ENCODE measurements at regions not wholly inside any gene's neighbourhood (a gene's known extent, or its start where the extent isn't known, plus 50 kb on each side); places are given as distances from the start of the nearest gene placed in this dataset.

DNA sequence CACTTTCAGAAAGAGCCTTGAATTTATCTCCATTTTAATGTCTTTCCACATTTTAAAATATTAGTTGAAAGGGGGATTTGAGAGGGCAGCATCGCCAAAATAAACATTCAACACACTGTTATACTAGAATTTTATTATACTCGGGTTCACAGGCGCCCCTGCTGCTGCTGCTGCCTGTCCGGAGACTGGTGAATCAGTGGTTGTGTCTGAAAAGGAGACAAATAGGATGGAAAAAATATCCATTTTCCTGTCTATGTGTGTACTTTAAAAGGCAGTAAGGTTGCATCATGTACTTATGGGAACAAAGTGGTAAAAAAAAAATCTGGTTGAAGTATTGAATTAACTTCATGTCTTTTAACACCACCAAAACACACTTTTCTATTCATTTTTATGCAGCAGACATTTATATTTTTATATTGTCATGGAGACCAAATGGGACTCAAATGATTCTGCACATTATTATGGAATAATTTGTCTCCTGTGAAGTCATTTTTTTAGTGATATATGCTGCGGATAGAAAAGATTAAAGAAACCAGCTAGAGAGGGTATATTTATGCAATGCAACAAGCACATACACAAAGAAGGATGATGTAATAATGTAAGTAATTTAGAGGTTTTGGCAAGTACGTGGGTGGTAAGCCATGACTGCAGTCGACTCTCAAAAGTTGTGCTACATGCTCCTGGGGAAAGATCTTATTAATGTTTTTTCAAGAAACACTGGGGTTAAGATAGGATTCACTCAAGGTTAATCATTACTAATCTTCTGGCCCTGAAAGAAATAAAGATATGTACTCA is 759.0 kb upstream of the SOX9 start:
- no peak for TF ChIP-seq SIN3A (IDR thresholded peaks at IDR 0.05; ENCODE audit: borderline replicate concordance, insufficient read depth, low read depth, low read length)
- TF ChIP-seq, protein P1, sequence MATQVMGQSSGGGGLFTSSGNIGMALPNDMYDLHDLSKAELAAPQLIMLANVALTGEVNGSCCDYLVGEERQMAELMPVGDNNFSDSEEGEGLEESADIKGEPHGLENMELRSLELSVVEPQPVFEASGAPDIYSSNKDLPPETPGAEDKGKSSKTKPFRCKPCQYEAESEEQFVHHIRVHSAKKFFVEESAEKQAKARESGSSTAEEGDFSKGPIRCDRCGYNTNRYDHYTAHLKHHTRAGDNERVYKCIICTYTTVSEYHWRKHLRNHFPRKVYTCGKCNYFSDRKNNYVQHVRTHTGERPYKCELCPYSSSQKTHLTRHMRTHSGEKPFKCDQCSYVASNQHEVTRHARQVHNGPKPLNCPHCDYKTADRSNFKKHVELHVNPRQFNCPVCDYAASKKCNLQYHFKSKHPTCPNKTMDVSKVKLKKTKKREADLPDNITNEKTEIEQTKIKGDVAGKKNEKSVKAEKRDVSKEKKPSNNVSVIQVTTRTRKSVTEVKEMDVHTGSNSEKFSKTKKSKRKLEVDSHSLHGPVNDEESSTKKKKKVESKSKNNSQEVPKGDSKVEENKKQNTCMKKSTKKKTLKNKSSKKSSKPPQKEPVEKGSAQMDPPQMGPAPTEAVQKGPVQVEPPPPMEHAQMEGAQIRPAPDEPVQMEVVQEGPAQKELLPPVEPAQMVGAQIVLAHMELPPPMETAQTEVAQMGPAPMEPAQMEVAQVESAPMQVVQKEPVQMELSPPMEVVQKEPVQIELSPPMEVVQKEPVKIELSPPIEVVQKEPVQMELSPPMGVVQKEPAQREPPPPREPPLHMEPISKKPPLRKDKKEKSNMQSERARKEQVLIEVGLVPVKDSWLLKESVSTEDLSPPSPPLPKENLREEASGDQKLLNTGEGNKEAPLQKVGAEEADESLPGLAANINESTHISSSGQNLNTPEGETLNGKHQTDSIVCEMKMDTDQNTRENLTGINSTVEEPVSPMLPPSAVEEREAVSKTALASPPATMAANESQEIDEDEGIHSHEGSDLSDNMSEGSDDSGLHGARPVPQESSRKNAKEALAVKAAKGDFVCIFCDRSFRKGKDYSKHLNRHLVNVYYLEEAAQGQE (IDR thresholded peaks at IDR 0.05; ENCODE audit: insufficient read depth in 1 of 2, low read depth in 2 of 2, low read length in 1 of 2): no peak
- TF ChIP-seq, protein P2, sequence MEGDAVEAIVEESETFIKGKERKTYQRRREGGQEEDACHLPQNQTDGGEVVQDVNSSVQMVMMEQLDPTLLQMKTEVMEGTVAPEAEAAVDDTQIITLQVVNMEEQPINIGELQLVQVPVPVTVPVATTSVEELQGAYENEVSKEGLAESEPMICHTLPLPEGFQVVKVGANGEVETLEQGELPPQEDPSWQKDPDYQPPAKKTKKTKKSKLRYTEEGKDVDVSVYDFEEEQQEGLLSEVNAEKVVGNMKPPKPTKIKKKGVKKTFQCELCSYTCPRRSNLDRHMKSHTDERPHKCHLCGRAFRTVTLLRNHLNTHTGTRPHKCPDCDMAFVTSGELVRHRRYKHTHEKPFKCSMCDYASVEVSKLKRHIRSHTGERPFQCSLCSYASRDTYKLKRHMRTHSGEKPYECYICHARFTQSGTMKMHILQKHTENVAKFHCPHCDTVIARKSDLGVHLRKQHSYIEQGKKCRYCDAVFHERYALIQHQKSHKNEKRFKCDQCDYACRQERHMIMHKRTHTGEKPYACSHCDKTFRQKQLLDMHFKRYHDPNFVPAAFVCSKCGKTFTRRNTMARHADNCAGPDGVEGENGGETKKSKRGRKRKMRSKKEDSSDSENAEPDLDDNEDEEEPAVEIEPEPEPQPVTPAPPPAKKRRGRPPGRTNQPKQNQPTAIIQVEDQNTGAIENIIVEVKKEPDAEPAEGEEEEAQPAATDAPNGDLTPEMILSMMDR (IDR thresholded peaks at IDR 0.05): no peak

Measured in Panc1 (cell line).